ENCODE measurements at regions not wholly inside any gene's neighbourhood (a gene's known extent, or its start where the extent isn't known, plus 50 kb on each side); places are given as distances from the start of the nearest gene placed in this dataset.

DNA sequence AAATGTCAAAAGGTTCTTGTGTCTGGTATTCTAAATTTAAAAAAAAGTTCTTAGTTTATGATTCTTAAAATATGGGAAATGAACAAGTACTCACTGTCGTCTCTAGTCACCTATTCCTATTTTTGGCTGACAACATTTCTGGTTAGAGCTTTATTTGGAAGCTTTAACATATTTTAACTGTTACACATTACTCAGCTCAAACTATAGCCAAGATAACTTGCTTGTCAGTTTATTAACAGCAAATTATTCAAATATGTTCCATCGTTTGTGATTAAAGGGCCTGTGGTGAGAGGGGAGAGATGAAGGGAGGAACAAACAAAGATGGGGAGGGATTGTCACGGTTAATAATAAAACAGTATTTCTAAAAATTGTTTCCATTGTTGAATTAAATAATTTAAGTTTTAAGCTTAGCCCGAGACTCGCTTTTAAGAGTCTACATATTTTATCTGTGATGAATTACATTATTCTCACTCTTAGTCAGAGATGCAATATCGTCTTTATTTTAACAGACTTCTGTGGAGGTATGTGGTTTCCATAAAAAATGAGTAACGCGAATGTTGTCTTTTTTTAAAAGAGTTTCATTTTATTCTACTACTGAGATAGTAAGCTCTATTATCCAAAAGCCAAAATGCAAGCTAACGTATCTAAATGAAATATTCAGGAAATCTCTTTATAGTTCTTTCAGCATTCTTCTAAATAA is 321.9 kb upstream of the PMFBP1 start:
- TF ChIP-seq NFIC (IDR thresholded peaks at IDR 0.05) (no peak), EP300 (IDR thresholded peaks at IDR 0.05; ENCODE audit: borderline replicate concordance) (no peak), EGR1 (IDR thresholded peaks at IDR 0.05) (no peak), FOXM1 (IDR thresholded peaks at IDR 0.05; ENCODE audit: borderline replicate concordance, low read depth) (no peak), CREB1 (IDR thresholded peaks at IDR 0.05; ENCODE audit: low read depth) (no peak), YY1 (IDR thresholded peaks at IDR 0.05; ENCODE audit: low read depth) (no peak)
- TF ChIP-seq, protein P1, sequence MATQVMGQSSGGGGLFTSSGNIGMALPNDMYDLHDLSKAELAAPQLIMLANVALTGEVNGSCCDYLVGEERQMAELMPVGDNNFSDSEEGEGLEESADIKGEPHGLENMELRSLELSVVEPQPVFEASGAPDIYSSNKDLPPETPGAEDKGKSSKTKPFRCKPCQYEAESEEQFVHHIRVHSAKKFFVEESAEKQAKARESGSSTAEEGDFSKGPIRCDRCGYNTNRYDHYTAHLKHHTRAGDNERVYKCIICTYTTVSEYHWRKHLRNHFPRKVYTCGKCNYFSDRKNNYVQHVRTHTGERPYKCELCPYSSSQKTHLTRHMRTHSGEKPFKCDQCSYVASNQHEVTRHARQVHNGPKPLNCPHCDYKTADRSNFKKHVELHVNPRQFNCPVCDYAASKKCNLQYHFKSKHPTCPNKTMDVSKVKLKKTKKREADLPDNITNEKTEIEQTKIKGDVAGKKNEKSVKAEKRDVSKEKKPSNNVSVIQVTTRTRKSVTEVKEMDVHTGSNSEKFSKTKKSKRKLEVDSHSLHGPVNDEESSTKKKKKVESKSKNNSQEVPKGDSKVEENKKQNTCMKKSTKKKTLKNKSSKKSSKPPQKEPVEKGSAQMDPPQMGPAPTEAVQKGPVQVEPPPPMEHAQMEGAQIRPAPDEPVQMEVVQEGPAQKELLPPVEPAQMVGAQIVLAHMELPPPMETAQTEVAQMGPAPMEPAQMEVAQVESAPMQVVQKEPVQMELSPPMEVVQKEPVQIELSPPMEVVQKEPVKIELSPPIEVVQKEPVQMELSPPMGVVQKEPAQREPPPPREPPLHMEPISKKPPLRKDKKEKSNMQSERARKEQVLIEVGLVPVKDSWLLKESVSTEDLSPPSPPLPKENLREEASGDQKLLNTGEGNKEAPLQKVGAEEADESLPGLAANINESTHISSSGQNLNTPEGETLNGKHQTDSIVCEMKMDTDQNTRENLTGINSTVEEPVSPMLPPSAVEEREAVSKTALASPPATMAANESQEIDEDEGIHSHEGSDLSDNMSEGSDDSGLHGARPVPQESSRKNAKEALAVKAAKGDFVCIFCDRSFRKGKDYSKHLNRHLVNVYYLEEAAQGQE (IDR thresholded peaks at IDR 0.05; ENCODE audit: low read depth) = no peak
- TF ChIP-seq, protein P2, sequence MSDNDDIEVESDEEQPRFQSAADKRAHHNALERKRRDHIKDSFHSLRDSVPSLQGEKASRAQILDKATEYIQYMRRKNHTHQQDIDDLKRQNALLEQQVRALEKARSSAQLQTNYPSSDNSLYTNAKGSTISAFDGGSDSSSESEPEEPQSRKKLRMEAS (IDR thresholded peaks at IDR 0.05) = no peak

DNA sequence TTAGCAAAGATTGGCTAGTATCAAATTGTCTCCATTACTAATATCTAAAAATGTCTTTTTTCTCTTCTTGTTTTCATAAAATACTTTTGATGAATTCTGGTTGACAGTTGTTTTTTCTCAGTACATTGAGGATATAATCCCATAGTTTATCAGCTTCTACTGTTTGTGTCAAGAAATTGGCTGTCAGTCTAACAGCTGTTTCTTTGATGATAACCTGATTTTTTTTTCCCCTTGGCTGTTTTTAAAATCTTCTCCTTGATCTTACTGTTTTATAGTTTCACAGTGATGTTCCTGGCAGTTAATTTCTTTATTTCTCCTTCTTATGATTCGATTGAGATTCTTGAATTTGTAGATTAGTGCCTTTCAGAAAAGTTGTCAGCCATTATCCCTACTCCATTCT is 315.3 kb upstream of the PMFBP1 start:
- TF ChIP-seq TCF12 (IDR thresholded peaks at IDR 0.05; ENCODE audit: low read depth) = no peak
- TF ChIP-seq TAF1 (IDR thresholded peaks at IDR 0.05; ENCODE audit: low read depth) = no peak
- no peak for TF ChIP-seq EGR1 (IDR thresholded peaks at IDR 0.05)
- TF ChIP-seq, protein P3, sequence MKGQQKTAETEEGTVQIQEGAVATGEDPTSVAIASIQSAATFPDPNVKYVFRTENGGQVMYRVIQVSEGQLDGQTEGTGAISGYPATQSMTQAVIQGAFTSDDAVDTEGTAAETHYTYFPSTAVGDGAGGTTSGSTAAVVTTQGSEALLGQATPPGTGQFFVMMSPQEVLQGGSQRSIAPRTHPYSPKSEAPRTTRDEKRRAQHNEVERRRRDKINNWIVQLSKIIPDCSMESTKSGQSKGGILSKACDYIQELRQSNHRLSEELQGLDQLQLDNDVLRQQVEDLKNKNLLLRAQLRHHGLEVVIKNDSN (IDR thresholded peaks at IDR 0.05) = no peak
- TF ChIP-seq, protein P1 (IDR thresholded peaks at IDR 0.05; ENCODE audit: low read depth) = no peak
- no peak for TF ChIP-seq YY1 (IDR thresholded peaks at IDR 0.05; ENCODE audit: low read depth)
- no peak for TF ChIP-seq EP300 (IDR thresholded peaks at IDR 0.05; ENCODE audit: borderline replicate concordance)
- TF ChIP-seq NFIC (IDR thresholded peaks at IDR 0.05) = no peak
- no peak for TF ChIP-seq ZBTB7A (IDR thresholded peaks at IDR 0.05; ENCODE audit: low read depth)
- no peak for TF ChIP-seq FOXM1 (IDR thresholded peaks at IDR 0.05; ENCODE audit: borderline replicate concordance, low read depth)
- TF ChIP-seq, protein P2 (IDR thresholded peaks at IDR 0.05) = no peak
- TF ChIP-seq RAD21 (IDR thresholded peaks at IDR 0.05; ENCODE audit: low read depth) = no peak
- no peak for TF ChIP-seq TEAD4 (IDR thresholded peaks at IDR 0.05)
- TF ChIP-seq CREB1 (IDR thresholded peaks at IDR 0.05; ENCODE audit: low read depth) = no peak
- no peak for TF ChIP-seq CEBPB (IDR thresholded peaks at IDR 0.05)

DNA sequence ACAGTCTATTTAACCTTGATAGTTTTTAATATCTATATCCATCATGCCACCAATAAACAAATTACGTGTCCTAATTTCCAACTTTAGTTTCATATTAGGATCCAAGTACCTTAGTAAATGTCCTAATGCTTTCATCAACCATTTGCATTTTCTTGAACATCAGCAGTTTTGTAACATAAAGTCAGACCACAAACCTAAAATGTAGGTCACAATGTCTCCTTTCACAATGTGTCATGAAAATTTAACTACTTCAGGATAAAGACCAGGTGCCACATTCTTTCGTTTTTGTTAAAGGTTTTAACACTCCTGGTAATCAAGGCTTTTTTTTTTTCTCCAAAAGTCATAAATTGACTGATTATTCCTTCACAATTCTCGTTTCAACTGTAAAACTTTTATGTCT is 310.7 kb upstream of the PMFBP1 start:
- TF ChIP-seq, protein P1 (IDR thresholded peaks at IDR 0.05; ENCODE audit: low read depth) = no peak
- TF ChIP-seq NFIC (IDR thresholded peaks at IDR 0.05) (no peak), TAF1 (IDR thresholded peaks at IDR 0.05; ENCODE audit: low read depth) (no peak), RAD21 (IDR thresholded peaks at IDR 0.05; ENCODE audit: low read depth) (no peak), TCF12 (IDR thresholded peaks at IDR 0.05; ENCODE audit: low read depth) (no peak), EP300 (IDR thresholded peaks at IDR 0.05; ENCODE audit: borderline replicate concordance) (no peak), TEAD4 (IDR thresholded peaks at IDR 0.05) (no peak), CEBPB (IDR thresholded peaks at IDR 0.05) (no peak), ZBTB7A (IDR thresholded peaks at IDR 0.05; ENCODE audit: low read depth) (no peak), CREB1 (IDR thresholded peaks at IDR 0.05; ENCODE audit: low read depth) (no peak), YY1 (IDR thresholded peaks at IDR 0.05; ENCODE audit: low read depth) (no peak), FOXM1 (IDR thresholded peaks at IDR 0.05; ENCODE audit: borderline replicate concordance, low read depth) (no peak), EGR1 (IDR thresholded peaks at IDR 0.05) (no peak)
- TF ChIP-seq, protein P2 (IDR thresholded peaks at IDR 0.05) = no peak
- TF ChIP-seq, protein P3 (IDR thresholded peaks at IDR 0.05) = no peak

DNA sequence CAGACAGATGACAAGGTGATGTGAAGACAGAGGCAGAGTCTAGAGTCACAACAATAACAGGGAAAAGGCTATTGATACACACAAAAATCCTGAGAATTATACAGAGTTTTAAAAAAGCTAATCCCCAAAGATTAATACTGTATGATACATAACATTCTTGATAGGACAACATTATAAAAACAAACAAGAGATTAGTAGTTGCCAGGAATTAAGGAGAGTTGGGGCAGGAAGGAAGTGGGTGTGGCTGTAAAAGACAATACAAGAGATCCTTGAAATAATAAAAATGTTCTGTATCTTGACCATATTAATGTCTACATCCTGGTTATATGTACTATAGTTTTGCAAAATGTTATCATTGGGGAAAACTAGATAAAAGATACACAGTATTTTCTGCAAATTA is 309.5 kb upstream of the PMFBP1 start:
- no peak for TF ChIP-seq NFIC (IDR thresholded peaks at IDR 0.05)
- TF ChIP-seq, protein P3 (IDR thresholded peaks at IDR 0.05) = no peak
